ENCODE measurements at regions not wholly inside any gene's neighbourhood (a gene's known extent, or its start where the extent isn't known, plus 50 kb on each side); places are given as distances from the start of the nearest gene placed in this dataset.

GRCh38 chr2:17375262-17375661, 143.0 kb downstream of the RAD51AP2 start:
- H3K27ac ChIP-seq (ENCODE audit: control insufficient read depth, insufficient read depth): no peak overlapping the region
- H3K9me3 ChIP-seq (replicated peaks; ENCODE audit: control insufficient read depth, insufficient read depth, low read length): no peaks in the 10 kb centered on the region
- H4K20me1 ChIP-seq (ENCODE audit: control insufficient read depth, insufficient read depth): no peaks in the 10 kb centered on the region
- no peak for TF ChIP-seq CEBPB (IDR thresholded peaks at IDR 0.05; ENCODE audit: borderline replicate concordance in 1 of 2, low read depth in 2 of 2, low read length in 2 of 2)
- no peak for TF ChIP-seq GATAD2B (conservative IDR thresholded peaks at IDR 0.05; ENCODE audit: low read depth)
- no peak for TF ChIP-seq SIX5 (IDR thresholded peaks at IDR 0.05; ENCODE audit: low read depth, low read length, severe bottlenecking)
- no peak for TF ChIP-seq NFXL1 (IDR thresholded peaks at IDR 0.05; ENCODE audit: borderline replicate concordance)
- TF ChIP-seq MYC (IDR thresholded peaks at IDR 0.05; ENCODE audit: insufficient read depth, insufficient read length, insufficient replicate concordance, low read length, severe bottlenecking): no peak
- no peak for TF ChIP-seq ZNF592 (IDR thresholded peaks at IDR 0.05)
- no peak for TF ChIP-seq POU2F2 (IDR thresholded peaks at IDR 0.05; ENCODE audit: borderline replicate concordance, low read depth, low read length)
- no peak for TF ChIP-seq RBBP5 (conservative IDR thresholded peaks at IDR 0.05)
- TF ChIP-seq HDAC6 (IDR thresholded peaks at IDR 0.05; ENCODE audit: unreplicated experiment): no peak
- no peak for TF ChIP-seq NFIC (IDR thresholded peaks at IDR 0.05; ENCODE audit: low read depth, low read length)
- TF ChIP-seq BHLHE40 (IDR thresholded peaks at IDR 0.05; ENCODE audit: borderline replicate concordance in 1 of 2, low read depth in 2 of 2, low read length in 1 of 2): no peak
- TF ChIP-seq NR2C2 (IDR thresholded peaks at IDR 0.05; ENCODE audit: borderline replicate concordance, control insufficient read depth, insufficient read length, low read depth): no peak
- no peak for TF ChIP-seq NFYA (IDR thresholded peaks at IDR 0.05; ENCODE audit: borderline replicate concordance, low read depth, low read length)
- no peaks in the 10 kb centered on the region for H3K4me1 ChIP-seq (ENCODE audit: control insufficient read depth, insufficient read depth, low read length)
- no peaks in the 10 kb centered on the region for H3K36me3 ChIP-seq (ENCODE audit: control insufficient read depth in 2 of 2, insufficient read depth in 2 of 2, low read length in 1 of 2)
- WGBS (ENCODE audit: insufficient coverage, insufficient replicate concordance, low lambda C conversion rate, missing lambda C conversion rate): 24% methylated on average over 4 of the region's 4 CpGs
- no peaks in the 10 kb centered on the region; a peak in 1 of 4 replicates for H3K27me3 ChIP-seq (replicated peaks in 1 of 2; ENCODE audit: control insufficient read depth in 2 of 2, insufficient read depth in 2 of 2, low read length in 1 of 2)
- CTCF ChIA-PET: no interaction called here
- FAIRE-seq (no peak), ATAC-seq (no peak), DNase-seq (ENCODE audit: low read depth, low spot score) (no peak)
- no peak overlapping the region for H2AFZ ChIP-seq (ENCODE audit: control insufficient read depth, low read depth, low read length)
- H3K4me3 ChIP-seq: no peak overlapping the region
- no TSS peak for BruUV-seq (replicated peaks)
- POLR2A ChIA-PET: no interaction called here
- intact Hi-C loops (cut with micrococcal nuclease; ENCODE audit: unreplicated experiment) (no loop called here), in situ Hi-C loops (cut with MboI) (no loop called here)
- no peak overlapping the region for H3K4me2 ChIP-seq (ENCODE audit: control insufficient read depth, insufficient read depth)
- SMC1A ChIA-PET (ENCODE audit: uncharacterized antibody, unreplicated experiment): no interaction called here
- RAD21 ChIA-PET (ENCODE audit: unreplicated experiment): no interaction called here
- H3K9ac ChIP-seq (ENCODE audit: control insufficient read depth, insufficient read depth, low read length): no peak overlapping the region
- H3K79me2 ChIP-seq (ENCODE audit: control insufficient read depth, insufficient read depth, low read length): no peaks in the 10 kb centered on the region
